ENCODE measurements at regions not wholly inside any gene's neighbourhood (a gene's known extent, or its start where the extent isn't known, plus 50 kb on each side); places are given as distances from the start of the nearest gene placed in this dataset.

GRCh38 chr2:172229125-172229524 is 126.4 kb upstream of the DLX2 start:
- TF ChIP-seq CTCF (conservative IDR thresholded peaks at IDR 0.05; ENCODE audit: low read length) = no peak
- TF ChIP-seq EZH2phosphoT487 (IDR thresholded peaks at IDR 0.05; ENCODE audit: borderline replicate concordance, low read depth, low read length) = no peak
